PC-3 (cell line): ENCODE measurements at regions not wholly inside any gene's neighbourhood (a gene's known extent, or its start where the extent isn't known, plus 50 kb on each side); places are given as distances from the start of the nearest gene placed in this dataset.

Experiments used
- ATAC-seq: fragments of 200-7000 bp; cut with Tn5 transposase; 2 replicates; pipeline ENCODE4 v1.9.1; 2020; ENCODE audit warnings: mild to moderate bottlenecking, moderate library complexity
- BruUV-seq: library from RNA; stranded (reverse); fragments of 400-500 nt; replicated peaks from 2 replicates; lab custom pipeline; 2021; lab: Mats Ljungman, UMichigan
- CTCF ChIA-PET: fragments of 300-600 bp; sonication (Branson Sonifier 250); formaldehyde crosslinking; loops from one replicate; lab custom pipeline; 2022; ENCODE audit warnings: antibody characterized with exemption; lab: Charles Lee
- POLR2A ChIA-PET: fragments of 300-600 bp; sonication (Branson Sonifier 250); formaldehyde crosslinking; loops from one replicate; lab custom pipeline; 2022; ENCODE audit warnings: antibody characterized with exemption; ENCODE audit not compliant: unreplicated experiment; lab: Charles Lee
- DNase-seq: peaks from one replicate; pipeline ENCODE4 v3.0.0-alpha.2; 2015
- H2AFZ ChIP-seq: fragments of 300-600 bp; sonication (generic); 2 replicates; pipeline ENCODE4 v1.6.0; 2016; ENCODE audit warnings: antibody characterized with exemption, low read length
- H3F3A ChIP-seq: fragments of 300-600 bp; sonication (generic); one replicate; pipeline ENCODE4 v1.6.0; 2017; ENCODE audit warnings: antibody characterized with exemption, low read length, control low read depth, mild to moderate bottlenecking; ENCODE audit not compliant: unreplicated experiment
- H3K27ac ChIP-seq: fragments of 300-600 bp; sonication (generic); 2 replicates; pipeline ENCODE4 v1.5.1; 2016; ENCODE audit warnings: mild to moderate bottlenecking, low read length
- H3K27me3 ChIP-seq: fragments of 300-600 bp; sonication (generic); 2 replicates; pipeline ENCODE4 v1.6.1; 2016; ENCODE audit warnings: low read length, mixed read lengths
- H3K36me3 ChIP-seq: fragments of 300-600 bp; sonication (generic); 2 replicates; pipeline ENCODE4 v1.6.1; 2016; ENCODE audit warnings: low read depth, mixed run types, low read length, mixed read lengths
- H3K4me1 ChIP-seq: fragments of 300-600 bp; sonication (generic); 2 replicates; pipeline ENCODE4 v1.5.1; 2016; ENCODE audit warnings: low read length; ENCODE audit not compliant: insufficient read depth
- H3K4me2 ChIP-seq: fragments of 300-600 bp; sonication (generic); 2 replicates; pipeline ENCODE4 v1.6.0; 2016; ENCODE audit warnings: low read length
- H3K4me3 ChIP-seq: fragments of 300-600 bp; sonication (generic); 2 replicates; pipeline ENCODE4 v1.5.1; 2016; ENCODE audit warnings: mild to moderate bottlenecking, low read length, mixed read lengths
- H3K79me2 ChIP-seq: fragments of 300-600 bp; sonication (generic); 2 replicates; pipeline ENCODE4 v1.6.1; 2017; ENCODE audit warnings: low read length, mixed read lengths
- H3K9ac ChIP-seq: fragments of 300-600 bp; sonication (generic); 2 replicates; pipeline ENCODE4 v1.6.0; 2016; ENCODE audit warnings: mild to moderate bottlenecking, low read length
- H3K9me2 ChIP-seq: fragments of 300-600 bp; sonication (generic); replicated peaks from 2 replicates; pipeline ENCODE4 v1.6.1; 2016; ENCODE audit warnings: mixed run types, low read length, mixed read lengths
- H3K9me3 ChIP-seq: fragments of 300-600 bp; sonication (generic); 2 replicates; pipeline ENCODE4 v1.6.1; 2016; ENCODE audit warnings: low read length, mixed read lengths
- H4K20me1 ChIP-seq: fragments of 300-600 bp; sonication (generic); 2 replicates; pipeline ENCODE4 v1.6.1; 2016; ENCODE audit warnings: low read length, mixed read lengths
- CTCF ChIP-seq: fragments of 300-600 bp; sonication (generic); conservative IDR thresholded peaks from 2 replicates; pipeline ENCODE4 v1.5.1; 2017; ENCODE audit warnings: antibody characterized with exemption, low read depth, mild to moderate bottlenecking, low read length
- EZH2 ChIP-seq: fragments of 300-600 bp; sonication (generic); IDR thresholded peaks from one replicate; pipeline ENCODE4 v1.6.1; 2017; ENCODE audit warnings: antibody characterized with exemption, mild to moderate bottlenecking, low read length; ENCODE audit not compliant: unreplicated experiment
- EZH2phosphoT487 ChIP-seq: fragments of 300-600 bp; sonication (generic); IDR thresholded peaks from 2 replicates; pipeline ENCODE4 v1.6.1; 2018; ENCODE audit warnings: mild to moderate bottlenecking, antibody characterized with exemption, low read length, borderline replicate concordance
- intact Hi-C: fragments of 100-400 bp; cut with micrococcal nuclease; formaldehyde crosslinking; loops from 2 replicates; pipeline ENCODE4 v1.9.0; 2023

- Histone ChIP-seq H3K9me3 (no peaks in the 10 kb centered on the region), H3K27me3 (no peaks in the 10 kb centered on the region), H3K4me2 (no peak overlapping the region), H4K20me1 (no peaks in the 10 kb centered on the region), H3K4me3 (no peak overlapping the region), H3K4me1 (no peaks in the 10 kb centered on the region), H2AFZ (no peak overlapping the region), H3K9ac (no peak overlapping the region), H3K79me2 (no peaks in the 10 kb centered on the region), H3F3A (no peaks in the 10 kb centered on the region), H3K27ac (no peak overlapping the region), H3K9me2 (no peaks in the 10 kb centered on the region), H3K36me3 (no peaks in the 10 kb centered on the region)
- ChIA-PET POLR2A (interaction anchor here (0.6 kb wide), 1 partner anchor 305 kb away, joined by 7 read pairs; no protein-coding TSS in a partner anchor), CTCF (no interaction called here)
- BruUV-seq, result no TSS peak
- no peak for TF ChIP-seq EZH2
- no peak for TF ChIP-seq EZH2phosphoT487
- no peak for TF ChIP-seq CTCF
- DNase-seq, result no peak
- intact Hi-C loops, result no loop called here
- no peak for ATAC-seq
Measured at GRCh38 chr1:80961464-80962190, 839.1 kb upstream of the ADGRL2 start.

- no peak overlapping the region for H3K27ac ChIP-seq
- no peaks in the 10 kb centered on the region for H3K9me2 ChIP-seq
- H3K79me2 ChIP-seq, result no peaks in the 10 kb centered on the region
- no peak overlapping the region for H3K4me2 ChIP-seq
- no peak overlapping the region for H3K4me3 ChIP-seq
- no peak overlapping the region for H3K9ac ChIP-seq
- DNase-seq (no peak), ATAC-seq (no peak)
- intact Hi-C loops, result no loop called here
- no peaks in the 10 kb centered on the region for H3K36me3 ChIP-seq
- H4K20me1 ChIP-seq, result no peaks in the 10 kb centered on the region
- BruUV-seq, result no TSS peak
- ChIA-PET POLR2A (no interaction called here), CTCF (no interaction called here)
- no peaks in the 10 kb centered on the region for H3F3A ChIP-seq
- no peaks in the 10 kb centered on the region for H3K9me3 ChIP-seq
- H3K4me1 ChIP-seq, result no peaks in the 10 kb centered on the region
- no peaks in the 10 kb centered on the region for H3K27me3 ChIP-seq
- H2AFZ ChIP-seq, result no peak overlapping the region
- no peak for TF ChIP-seq CTCF
- no peak for TF ChIP-seq EZH2phosphoT487
- TF ChIP-seq EZH2, result no peak
Measured at GRCh38 chr1:80933346-80933745, 867.4 kb upstream of the ADGRL2 start.

GRCh38 chr1:80931178-80931577 is 869.6 kb upstream of the ADGRL2 start:
- TF ChIP-seq EZH2phosphoT487 (no peak), EZH2 (no peak), CTCF (no peak)
- H4K20me1 ChIP-seq, result no peaks in the 10 kb centered on the region
- ChIA-PET POLR2A (no interaction called here), CTCF (interaction anchor here (0.6 kb wide), 1 partner anchor 102 kb away, joined by 3 read pairs; no protein-coding TSS in a partner anchor)
- intact Hi-C loops, result no loop called here
- no peaks in the 10 kb centered on the region for H3K4me1 ChIP-seq
- no peaks in the 10 kb centered on the region for H3K36me3 ChIP-seq
- no peak overlapping the region for H3K4me2 ChIP-seq
- ATAC-seq, result no peak
- no peak overlapping the region for H3K9ac ChIP-seq
- no peak overlapping the region for H3K4me3 ChIP-seq
- H3K27ac ChIP-seq, result no peak overlapping the region
- no peaks in the 10 kb centered on the region for H3K27me3 ChIP-seq
- H3F3A ChIP-seq, result no peaks in the 10 kb centered on the region
- H3K79me2 ChIP-seq, result no peaks in the 10 kb centered on the region
- H3K9me3 ChIP-seq, result no peaks in the 10 kb centered on the region
- H2AFZ ChIP-seq, result no peak overlapping the region
- no TSS peak for BruUV-seq
- no peak for DNase-seq
- no peaks in the 10 kb centered on the region for H3K9me2 ChIP-seq
